ENCODE measurements at regions not wholly inside any gene's neighbourhood (a gene's known extent, or its start where the extent isn't known, plus 50 kb on each side); places are given as distances from the start of the nearest gene placed in this dataset.

DNA sequence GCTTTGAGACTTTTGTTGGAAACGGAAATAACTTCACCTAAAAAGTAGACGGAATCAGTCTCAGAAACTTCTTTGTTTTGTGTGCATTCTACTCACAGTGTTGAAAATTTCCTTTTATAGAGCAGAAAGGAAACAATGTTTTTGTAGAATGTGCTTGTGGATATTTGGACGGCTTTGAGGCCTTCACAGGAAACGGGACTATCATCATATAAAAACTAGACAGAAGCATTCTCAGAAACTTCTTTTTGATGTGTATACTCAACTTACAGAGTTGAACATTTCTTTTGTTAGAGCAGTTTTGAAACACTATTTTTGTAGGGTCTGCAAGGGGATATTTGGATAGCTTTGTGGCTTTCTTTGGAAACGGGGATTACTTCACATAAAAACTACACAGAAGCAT is 627.5 kb upstream of the ZNF337 start:
- TF ChIP-seq, protein P1, sequence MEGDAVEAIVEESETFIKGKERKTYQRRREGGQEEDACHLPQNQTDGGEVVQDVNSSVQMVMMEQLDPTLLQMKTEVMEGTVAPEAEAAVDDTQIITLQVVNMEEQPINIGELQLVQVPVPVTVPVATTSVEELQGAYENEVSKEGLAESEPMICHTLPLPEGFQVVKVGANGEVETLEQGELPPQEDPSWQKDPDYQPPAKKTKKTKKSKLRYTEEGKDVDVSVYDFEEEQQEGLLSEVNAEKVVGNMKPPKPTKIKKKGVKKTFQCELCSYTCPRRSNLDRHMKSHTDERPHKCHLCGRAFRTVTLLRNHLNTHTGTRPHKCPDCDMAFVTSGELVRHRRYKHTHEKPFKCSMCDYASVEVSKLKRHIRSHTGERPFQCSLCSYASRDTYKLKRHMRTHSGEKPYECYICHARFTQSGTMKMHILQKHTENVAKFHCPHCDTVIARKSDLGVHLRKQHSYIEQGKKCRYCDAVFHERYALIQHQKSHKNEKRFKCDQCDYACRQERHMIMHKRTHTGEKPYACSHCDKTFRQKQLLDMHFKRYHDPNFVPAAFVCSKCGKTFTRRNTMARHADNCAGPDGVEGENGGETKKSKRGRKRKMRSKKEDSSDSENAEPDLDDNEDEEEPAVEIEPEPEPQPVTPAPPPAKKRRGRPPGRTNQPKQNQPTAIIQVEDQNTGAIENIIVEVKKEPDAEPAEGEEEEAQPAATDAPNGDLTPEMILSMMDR (IDR thresholded peaks at IDR 0.05; ENCODE audit: low read depth, low read length), result no peak
- TF ChIP-seq EZH2phosphoT487 (IDR thresholded peaks at IDR 0.05; ENCODE audit: low read depth), result no peak

Measured in OCI-LY3 (cell line).